PC-3 (cell line): ENCODE measurements at regions not wholly inside any gene's neighbourhood (a gene's known extent, or its start where the extent isn't known, plus 50 kb on each side); places are given as distances from the start of the nearest gene placed in this dataset.

Experiments
- EZH2 ChIP-seq: fragments of 300-600 bp; sonication (generic); IDR thresholded peaks from one replicate; pipeline ENCODE4 v1.6.1; 2017; ENCODE audit warnings: antibody characterized with exemption, mild to moderate bottlenecking, low read length; ENCODE audit not compliant: unreplicated experiment
- EZH2phosphoT487 ChIP-seq: fragments of 300-600 bp; sonication (generic); IDR thresholded peaks from 2 replicates; pipeline ENCODE4 v1.6.1; 2018; ENCODE audit warnings: mild to moderate bottlenecking, antibody characterized with exemption, low read length, borderline replicate concordance
- TF ChIP-seq, protein P1 (sequence below): fragments of 300-600 bp; sonication (generic); conservative IDR thresholded peaks from 2 replicates; pipeline ENCODE4 v1.5.1; 2017; ENCODE audit warnings: antibody characterized with exemption, low read depth, mild to moderate bottlenecking, low read length

DNA sequence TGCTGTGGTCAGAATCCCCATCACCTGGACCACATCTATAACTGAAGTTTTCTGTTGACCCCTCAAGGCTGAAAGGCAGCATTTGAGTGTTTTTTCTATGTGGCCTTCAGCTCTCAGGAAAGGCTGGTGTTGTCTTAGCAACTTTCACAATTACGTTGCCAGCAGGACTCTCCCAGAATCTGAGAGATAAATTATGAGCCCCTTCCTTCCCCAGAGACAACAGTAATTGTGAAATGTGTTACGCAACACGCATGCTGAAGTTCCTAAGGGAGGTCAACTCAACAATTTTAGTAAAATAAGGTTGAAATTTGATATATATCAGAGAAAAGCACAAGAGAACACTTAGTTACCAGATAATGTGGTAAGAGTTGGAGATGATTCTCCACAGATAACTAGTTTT lies 216.5 kb upstream of the SLC8A1 start:
- TF ChIP-seq, protein P1, sequence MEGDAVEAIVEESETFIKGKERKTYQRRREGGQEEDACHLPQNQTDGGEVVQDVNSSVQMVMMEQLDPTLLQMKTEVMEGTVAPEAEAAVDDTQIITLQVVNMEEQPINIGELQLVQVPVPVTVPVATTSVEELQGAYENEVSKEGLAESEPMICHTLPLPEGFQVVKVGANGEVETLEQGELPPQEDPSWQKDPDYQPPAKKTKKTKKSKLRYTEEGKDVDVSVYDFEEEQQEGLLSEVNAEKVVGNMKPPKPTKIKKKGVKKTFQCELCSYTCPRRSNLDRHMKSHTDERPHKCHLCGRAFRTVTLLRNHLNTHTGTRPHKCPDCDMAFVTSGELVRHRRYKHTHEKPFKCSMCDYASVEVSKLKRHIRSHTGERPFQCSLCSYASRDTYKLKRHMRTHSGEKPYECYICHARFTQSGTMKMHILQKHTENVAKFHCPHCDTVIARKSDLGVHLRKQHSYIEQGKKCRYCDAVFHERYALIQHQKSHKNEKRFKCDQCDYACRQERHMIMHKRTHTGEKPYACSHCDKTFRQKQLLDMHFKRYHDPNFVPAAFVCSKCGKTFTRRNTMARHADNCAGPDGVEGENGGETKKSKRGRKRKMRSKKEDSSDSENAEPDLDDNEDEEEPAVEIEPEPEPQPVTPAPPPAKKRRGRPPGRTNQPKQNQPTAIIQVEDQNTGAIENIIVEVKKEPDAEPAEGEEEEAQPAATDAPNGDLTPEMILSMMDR = no peak
- TF ChIP-seq EZH2 (no peak), EZH2phosphoT487 (no peak)
